DMS114 treated with DMSO at 0.1 percent for 48 hours (cell line): ENCODE measurements at regions not wholly inside any gene's neighbourhood (a gene's known extent, or its start where the extent isn't known, plus 50 kb on each side); places are given as distances from the start of the nearest gene placed in this dataset.
A peak's percentile ranks its signal among the peaks of the same experiment; 100 is the strongest.

ENCODE experiments used
- DNase-seq: peaks from one replicate; lab custom pipeline; 2025; ENCODE audit not compliant: unreplicated experiment; lab: John Stamatoyannopoulos, UW

DNA sequence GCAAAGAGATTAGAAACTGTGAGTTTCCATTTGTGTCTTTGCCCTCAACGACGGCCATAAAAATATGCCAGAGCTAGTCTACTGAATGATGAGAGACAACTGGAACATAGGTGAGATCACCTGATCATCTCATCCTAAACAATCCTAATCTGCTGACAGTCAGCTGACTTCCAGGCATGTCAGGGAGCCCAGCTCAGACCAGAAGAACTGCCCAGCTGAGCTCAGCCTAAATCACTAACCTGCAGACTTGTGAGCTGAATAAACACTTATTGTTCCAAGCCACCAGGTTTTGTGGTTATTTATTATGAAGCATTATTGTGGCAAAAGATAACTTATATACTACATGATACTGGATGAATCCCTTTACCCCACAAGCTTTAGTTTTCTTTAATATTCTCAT, 118.9 kb upstream of the PLEKHG7 start:
- DNase-seq = no peak

DNA sequence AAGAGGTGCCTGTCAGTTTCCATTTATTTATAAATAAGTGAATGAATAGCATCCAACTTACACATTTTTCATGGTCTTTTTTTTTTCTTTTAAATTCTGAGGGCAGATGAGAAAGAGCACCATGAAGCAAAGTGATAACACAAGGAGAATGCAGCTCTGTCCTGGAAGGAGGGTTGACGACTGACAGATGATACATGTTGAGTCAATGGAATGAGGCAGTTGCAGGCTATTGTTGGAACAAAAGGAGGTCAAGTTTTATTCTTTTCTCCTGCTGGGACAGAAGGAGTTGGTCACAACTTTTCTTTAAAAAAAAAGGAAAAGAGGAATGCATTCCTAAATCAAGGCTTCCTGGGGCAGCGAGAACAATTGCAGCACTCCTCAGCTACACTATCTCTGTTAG, 119.9 kb upstream of the PLEKHG7 start:
- DNase-seq = no peak

DNA sequence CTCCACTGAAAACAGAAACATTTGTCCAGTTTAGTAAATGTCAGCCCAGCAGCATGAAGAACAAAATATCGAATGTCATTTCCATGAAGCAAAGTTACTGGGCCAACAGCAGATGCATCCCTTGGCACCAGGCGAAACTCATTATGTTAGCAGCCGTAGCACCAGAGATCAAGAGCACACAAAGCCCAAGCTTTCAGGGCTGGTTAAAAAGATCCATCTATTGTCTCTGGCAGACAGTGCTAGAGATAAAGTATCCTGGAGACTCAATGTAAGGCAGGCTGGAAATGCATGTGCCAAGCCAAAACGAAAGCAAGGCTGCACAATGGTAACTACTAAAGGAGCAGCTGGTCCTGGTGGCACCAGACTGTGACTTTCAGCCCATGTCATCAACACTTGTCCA, 120.3 kb upstream of the PLEKHG7 start:
- no peak for DNase-seq

DNA sequence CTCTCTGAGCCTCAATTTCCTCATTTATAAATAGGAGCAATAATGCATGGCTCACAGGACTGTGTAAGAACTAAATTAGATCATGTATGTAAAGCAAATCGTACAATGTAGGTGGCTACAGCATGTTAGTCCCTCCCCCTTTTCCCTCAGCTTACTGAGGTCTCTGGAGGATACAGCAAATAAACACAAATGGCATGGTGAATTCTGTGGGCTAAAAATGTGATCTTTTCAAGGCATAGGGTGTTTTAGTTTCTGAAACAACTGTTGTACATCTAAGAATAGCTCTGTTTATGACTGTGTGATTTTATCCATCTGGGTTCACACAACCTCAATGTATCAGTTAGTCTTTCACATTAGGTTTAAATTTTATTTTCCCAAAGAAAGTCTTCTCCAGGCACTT, 121.2 kb upstream of the PLEKHG7 start:
- DNase-seq = no peak

DNA sequence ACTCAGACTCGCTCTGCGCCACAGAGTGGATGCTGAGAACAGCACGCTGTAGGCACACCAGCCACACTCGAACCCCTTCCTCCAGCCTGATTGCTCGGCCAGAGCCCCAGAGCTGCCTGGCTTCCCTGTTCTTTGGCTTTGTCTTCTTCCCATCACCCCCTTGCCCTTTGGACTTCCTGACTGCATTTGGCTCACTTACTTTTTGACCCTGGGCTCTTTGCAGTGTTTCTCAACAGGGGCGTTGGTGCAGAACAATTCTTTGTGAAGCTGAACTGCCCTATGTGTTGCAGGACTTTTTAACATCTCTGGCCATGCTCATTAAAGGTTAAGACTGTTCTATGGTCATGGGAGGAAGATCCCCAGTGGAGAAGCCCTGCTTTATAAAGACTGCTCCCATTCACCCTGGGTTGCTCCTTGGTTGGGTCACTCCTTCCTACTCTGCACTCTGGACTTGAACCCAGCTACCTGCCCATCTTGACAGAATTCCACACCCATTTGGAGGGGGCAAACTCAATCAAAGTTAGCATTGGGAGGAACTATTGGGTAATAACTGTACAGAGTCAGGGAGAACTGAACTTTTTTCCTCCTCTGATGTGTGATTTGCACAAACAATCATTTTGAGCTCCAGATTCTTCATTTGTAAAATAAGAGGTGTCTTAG, 127.7 kb upstream of the PLEKHG7 start:
- no peak for DNase-seq

DNA sequence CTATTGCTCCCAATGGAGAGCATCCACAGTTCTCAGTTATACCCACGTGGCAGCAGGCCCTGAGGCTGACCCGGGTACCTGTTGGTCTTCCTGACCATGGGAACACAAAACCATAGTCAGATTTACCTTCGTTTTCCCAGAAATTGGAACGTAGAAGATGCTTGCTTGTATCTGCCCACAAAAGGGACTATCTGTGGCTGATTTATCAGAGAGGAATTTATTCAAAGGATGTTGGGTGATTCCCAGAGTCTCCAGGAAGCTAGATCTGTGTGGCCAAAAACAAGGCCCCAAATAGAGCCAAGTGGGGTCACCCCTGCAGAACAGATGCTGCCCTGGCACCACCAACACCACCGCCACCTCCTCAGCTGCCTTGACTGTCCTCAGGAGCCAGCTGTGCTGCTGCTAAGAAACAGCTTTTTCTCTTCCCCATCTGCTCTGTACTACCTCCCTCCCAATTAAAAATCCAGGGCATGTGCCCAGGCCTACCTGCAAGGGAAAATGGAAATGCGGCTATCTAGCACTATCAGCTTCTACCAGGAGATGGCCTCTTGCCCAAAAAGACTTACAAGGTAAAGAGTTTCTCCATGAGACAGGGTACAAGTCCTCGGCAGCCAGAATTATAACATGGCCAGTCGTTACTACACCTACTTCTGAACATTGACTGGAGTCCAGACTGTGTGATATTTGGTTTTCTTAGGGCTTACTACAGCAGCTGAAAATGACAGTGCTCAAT, 128.6 kb upstream of the PLEKHG7 start:
- no peak for DNase-seq

- DNase-seq = no peak
These were observed 129.7 kb upstream of the PLEKHG7 start for GRCh38 chr12:92573104-92573503.

DNA sequence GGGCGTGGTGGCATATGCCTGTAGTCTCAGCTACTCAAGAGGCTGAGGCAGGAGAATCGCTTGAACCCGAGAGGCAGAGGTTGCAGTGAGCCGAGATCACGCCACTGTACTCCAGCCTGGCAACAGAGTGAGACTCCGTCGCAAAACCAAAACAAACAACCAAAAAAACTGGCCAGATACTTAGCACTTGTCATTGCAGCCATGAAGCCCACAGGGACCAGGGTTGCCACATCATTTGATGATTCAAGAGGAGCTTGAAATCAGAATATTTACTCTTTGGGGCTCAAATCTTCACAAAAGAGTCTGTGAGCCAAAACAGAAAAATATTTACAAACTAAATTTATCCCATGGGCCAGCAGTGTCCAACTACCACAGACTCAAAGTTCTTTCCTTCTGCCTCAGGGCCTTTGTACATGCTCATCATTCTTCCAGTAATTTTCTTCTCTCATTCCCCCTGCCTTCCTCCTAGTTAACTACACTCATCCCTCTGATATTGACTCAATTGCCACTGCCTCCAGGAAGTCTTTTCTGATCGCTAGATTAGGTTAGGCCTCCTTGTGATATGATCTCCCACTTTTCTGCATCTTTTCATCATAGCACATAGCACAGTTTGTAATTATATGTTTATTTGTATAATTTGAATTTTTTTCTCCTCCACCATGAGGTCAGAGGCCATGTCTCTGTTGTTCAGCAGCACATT, 130.8 kb upstream of the PLEKHG7 start:
- DNase-seq = no peak

DNA sequence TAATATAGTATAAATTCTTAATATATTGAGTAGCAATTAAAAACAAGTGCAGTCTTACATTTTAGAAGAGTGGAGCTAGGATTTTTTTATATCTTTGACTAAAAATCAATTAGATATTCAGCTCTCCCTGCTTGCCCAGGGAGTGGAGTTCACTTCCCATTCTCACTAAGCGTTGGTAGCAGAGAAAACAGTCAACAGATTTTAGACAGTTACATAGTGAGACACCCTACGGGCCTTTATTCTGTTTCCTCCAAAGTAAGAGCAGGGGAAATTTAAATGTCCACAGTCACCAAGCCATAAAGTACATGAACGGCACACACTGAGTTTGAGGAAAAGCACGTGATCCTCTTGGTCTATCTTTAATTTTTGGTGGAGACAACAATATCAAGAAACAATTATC, 131.6 kb upstream of the PLEKHG7 start:
- DNase-seq = no peak

GRCh38 chr12:92570056-92570753, 132.6 kb upstream of the PLEKHG7 start:
- DNase-seq = peak; percentile 72

DNA sequence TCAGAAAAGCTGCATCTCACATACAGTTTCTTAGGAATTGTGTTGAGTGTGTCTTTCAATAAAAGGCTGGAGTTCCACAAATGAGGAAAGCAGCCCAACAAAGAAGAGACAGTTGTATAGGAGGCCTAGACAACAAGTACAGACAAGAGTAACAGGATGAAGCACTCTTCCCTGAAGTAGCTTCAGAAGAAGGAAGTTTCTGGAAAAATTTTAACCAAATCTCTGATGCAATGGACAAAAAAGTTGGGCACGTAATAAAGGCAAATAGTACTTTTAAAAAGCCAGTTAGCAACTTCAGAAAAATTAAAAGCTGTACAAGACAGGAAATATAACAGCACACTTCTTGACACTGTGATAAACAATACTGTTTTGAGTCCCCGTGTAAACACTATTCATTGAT, 134.1 kb upstream of the PLEKHG7 start:
- no peak for DNase-seq

DNA sequence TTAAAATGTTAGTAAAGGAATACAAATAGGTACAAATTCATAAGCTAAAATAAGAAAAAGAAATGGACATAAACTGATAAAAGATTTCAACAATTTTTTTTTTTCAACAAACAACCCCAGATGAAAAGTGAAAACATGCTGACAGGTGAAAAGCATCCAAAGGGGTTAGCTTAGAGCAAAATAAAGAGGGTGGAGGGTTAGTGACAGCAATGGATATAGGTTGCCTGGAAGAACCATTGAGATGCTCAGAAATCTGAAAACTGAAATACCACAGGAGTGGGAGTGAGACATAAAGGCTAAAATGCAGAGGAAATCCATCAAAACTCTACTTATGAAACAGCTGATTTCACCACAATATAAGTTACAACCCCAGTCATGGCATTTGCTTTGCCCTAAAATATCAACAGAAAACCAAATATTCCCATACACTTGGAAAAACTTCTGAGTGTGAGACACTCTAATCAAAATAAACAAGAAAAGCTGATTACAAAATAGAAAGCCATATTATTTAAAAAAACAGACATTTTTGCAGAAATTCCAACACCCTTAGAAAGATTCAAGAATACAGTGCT, 136.3 kb upstream of the PLEKHG7 start:
- DNase-seq = no peak

DNA sequence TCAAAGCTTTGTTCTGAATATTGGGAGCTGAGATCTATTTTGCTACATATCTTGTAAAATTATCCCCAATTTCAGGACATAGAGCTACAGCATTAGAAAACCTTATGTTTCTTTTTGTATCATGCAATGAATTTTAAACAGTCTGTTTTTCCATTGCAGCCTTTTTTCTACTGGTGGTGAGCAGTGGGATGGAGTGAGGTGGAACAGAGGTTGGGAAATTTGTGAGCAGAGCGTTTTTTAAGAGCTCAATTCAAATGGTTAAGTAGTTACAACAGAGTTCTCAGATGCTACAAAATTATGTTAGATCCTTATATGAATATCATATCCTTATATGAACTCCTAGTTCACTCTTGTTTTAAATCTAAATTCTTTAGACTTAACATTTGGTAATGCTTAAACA, 139.0 kb upstream of the PLEKHG7 start:
- no peak for DNase-seq

DNA sequence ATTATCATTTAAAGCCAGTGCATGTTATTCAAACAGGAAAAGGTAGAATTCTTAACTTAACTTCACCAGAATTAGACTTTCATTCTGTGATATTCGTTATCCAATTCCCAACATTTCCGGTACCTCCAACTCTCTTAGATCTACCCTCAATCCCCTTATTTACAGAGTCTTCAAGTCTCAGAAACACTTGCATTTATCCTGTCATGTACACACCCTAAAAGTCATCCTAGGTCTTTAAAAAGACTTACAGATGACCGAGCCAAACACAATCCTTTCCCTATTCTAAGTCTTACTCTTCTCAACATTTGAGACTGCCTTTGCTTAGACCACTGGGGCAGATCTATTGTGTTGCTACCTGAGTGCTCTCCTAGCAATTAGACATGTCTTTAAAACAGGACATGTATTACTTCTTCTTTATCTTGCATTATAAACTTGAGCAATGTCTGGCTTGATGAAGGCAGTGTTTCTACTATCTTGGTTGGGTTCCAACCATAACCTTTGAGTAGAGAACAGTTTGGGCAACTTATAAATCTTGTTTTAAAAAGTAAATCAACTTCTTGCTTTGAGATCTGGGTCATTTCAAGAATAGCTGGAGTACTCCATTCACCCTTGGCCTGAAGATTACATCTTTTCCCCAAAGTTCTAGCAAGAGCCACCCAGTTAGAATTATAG, 140.6 kb upstream of the PLEKHG7 start:
- DNase-seq = no peak

GRCh38 chr12:92561543-92561899, 141.3 kb upstream of the PLEKHG7 start:
- DNase-seq = no peak

GRCh38 chr12:92560713-92561542, 141.9 kb upstream of the PLEKHG7 start:
- no peak for DNase-seq

- DNase-seq = no peak
These were observed 144.0 kb upstream of the PLEKHG7 start for GRCh38 chr12:92558806-92559205.

DNA sequence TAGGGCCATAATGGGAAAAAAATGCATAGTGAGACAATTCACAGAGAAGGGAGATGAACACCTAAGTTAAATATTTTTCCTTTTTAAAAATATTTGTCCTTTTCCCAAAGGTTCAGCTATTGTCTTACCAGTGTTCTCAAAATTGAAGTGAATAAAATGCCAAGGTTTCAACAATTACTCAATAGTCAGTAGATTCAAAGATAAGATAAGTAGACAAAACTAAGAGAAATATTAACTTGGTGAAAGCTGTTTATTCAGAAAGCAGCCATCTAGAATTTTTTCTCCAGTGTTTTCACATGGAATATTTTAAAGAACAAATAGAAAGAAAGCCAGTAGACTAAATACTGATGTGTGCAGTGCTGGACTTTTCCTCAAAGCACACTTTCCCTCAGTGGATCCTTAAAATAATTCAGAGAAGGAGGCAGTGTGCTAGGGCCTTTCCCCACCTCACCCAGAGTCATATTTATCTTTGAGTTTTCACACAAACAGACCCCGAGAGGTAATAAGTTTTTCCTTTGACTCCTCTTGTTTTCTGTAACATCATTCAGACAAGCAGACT, 144.5 kb upstream of the PLEKHG7 start:
- DNase-seq = no peak

- DNase-seq = no peak
These were observed 145.4 kb upstream of the PLEKHG7 start for GRCh38 chr12:92557422-92557724.
